GM18867 (cell line): ENCODE measurements at regions not wholly inside any gene's neighbourhood (a gene's known extent, or its start where the extent isn't known, plus 50 kb on each side); places are given as distances from the start of the nearest gene placed in this dataset.
"Not testable (repeated sequence)": the region's sequence is repeated elsewhere in the genome, so short reads cannot be mapped to it uniquely, and the experiment has no call there.

Experiments used
- ATAC-seq: cut with Tn5 transposase; IDR thresholded peaks from one replicate; pipeline ENCODE4 v1.9.1; 2021; ENCODE audit warnings: mild to moderate bottlenecking, moderate library complexity; ENCODE audit not compliant: unreplicated experiment

- ATAC-seq: no peak
Measured at GRCh38 chr6:85041376-85041775, 277.0 kb upstream of the TBX18 start.

GRCh38 chr6:85037221-85037620 is 272.8 kb upstream of the TBX18 start:
- ATAC-seq: no peak

DNA sequence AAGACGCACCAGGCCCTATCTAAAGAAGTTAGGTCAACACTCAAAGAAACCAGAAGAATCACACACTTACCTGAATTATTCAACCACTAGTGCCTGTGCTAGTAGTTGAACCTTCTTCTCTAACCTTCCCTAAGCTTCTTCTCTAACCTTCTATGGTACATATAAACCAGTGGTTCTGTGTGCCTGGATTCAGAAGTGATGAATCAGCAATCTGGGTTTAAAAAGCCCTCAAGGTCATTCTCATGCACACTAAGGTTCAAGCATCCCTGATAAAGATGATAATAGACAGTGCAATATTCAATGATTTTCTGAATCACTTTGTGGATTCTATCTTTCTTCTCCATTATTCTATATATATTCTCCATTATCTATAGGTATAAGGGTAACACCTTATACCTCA is 271.4 kb upstream of the TBX18 start:
- no peak for ATAC-seq

DNA sequence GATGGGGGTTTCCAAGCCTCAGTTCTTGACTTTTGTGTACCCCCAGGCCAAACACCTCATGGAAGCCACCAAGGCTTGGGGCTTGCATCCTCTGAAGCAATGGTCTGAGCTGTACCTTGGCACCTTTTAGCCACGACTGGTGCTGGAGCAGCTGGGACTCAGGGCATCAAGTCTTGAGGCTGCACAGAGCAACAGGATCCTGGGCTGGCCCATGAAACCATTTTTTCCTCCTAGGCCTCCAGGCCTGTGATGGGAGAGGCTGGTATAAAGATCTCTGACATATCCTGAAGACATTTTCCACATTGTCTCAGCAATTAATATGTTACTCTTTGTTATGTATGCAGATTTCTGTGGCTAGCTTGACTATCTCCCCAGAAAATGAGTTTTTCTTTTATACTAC is 269.1 kb upstream of the TBX18 start:
- no peak for ATAC-seq

- ATAC-seq: no peak
Measured at GRCh38 chr6:85026021-85026420, 261.6 kb upstream of the TBX18 start.

- no peak for ATAC-seq
Measured at GRCh38 chr6:85023721-85024120, 259.3 kb upstream of the TBX18 start.

GRCh38 chr6:85017352-85017751 is 253.0 kb upstream of the TBX18 start:
- ATAC-seq: no peak

- ATAC-seq: no peak
Measured at GRCh38 chr6:85016726-85017125, 252.3 kb upstream of the TBX18 start.

DNA sequence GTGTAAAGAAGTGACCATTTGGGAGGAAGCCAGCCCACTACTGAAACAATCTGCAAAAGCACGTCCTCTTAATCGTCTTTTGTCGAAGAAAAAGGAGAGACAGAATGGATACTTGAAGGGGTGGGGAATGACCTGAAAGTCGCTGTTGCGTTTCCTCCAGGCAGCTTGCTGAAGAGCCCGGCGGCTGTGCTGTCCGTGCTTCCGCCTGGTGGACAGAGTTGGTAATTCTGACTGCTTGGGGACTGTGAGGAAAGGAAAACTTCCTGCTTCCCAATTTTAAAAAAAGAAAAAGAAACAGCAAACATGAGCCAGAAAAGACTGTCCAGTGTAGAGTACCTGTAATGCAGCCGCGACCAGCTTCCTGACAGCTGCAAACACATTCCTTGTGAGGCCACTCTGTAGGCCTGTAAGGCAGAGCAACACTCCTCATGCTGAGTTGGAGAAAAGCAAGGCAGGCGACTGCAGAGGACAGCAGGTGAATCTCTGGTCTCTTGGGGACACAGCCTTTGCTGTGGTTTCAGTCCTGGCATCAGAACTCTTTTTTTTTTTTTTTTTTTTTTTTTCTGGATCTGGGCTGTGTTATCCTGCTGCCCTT is 251.1 kb upstream of the TBX18 start:
- peak; percentile 79 for ATAC-seq

DNA sequence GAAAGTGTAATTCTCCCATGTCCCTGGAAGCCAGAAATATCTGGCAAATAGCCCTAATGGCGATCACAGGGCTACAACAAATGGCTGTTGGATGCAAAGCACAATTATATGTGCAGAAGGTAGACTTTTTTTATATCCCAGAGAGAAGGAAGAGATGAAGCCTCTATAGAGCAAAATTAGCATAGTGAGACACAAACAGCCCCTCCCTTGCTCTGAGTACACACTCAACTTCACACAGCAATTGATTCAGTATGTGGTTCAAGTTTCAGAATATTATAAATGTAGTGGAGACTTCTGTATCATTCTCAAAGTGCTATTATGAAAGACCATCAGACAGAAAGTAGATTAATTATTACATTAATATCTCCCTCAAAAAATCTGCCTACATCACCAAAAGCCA is 246.5 kb upstream of the TBX18 start:
- ATAC-seq: no peak

GRCh38 chr6:85008296-85009009 is 244.1 kb upstream of the TBX18 start:
- no peak for ATAC-seq

GRCh38 chr6:85006362-85006761 is 242.0 kb upstream of the TBX18 start:
- ATAC-seq: no peak

DNA sequence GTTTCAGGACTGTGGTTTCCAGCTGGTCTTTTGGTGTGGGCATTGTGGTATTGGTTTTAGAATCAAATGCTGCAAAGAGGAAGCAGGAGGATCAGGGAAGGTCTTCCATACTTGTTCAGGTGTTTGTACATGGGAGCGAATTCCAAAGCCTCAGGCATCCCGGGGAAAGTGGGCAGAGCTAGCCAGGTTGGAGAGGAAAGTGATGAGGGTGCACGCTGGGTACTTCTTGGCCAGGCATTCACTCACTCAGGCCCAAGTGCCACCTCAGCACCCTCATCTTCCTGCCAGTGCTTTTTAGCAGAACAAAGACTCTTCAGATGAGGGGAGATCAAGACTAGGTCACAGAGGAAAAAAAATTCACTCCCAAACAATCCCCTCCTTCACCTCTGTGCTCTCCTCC is 241.1 kb upstream of the TBX18 start:
- ATAC-seq: no peak

DNA sequence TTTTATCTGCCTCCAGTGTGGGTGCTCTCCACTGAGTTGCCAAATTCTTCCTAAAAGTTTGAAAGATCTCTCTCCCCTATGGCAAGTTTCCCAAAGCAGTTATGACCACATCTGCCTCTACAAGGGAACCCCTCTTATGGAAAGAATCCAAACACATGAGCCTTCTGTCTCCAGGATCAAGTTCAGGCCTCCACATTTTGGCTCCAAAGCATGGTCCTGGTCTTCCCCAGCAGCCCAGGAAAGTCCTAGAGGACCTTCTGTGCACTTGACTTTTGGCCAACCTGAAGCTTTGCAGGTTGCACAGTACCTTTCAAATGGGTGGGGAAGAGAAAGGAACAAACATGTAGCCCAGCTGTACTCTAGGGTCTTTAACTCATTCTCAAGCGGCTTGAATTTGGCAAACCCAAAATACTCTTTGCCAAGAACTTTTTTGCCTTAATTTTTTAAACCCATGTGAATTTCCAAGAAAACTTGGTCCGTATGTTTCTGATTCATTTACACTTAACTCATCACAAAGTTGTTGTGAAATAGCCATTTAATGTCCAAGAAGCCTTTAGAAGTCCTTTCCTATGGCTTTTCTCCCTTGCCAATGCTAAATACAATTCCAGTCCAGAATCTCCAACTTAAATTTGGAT is 240.1 kb upstream of the TBX18 start:
- ATAC-seq: no peak

- no peak for ATAC-seq
Measured at GRCh38 chr6:85002847-85003246, 238.4 kb upstream of the TBX18 start.

DNA sequence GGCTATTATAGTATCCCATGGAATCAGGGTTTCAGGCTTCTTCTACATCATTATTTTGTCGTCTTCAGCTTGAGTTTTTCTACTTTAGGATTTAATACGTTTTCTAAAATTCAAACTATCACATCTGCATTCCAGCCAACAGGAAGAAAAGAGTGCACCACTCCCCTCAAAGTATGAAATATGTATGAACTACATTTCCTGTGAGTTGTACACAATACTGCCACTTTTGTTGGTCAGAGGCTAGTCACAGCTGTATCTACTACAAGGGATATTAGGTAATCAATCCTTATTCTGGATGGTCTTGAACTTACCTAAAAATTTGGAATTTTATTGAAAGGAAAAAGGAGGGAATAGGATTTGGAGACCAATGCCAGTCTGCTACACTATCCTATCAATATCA is 235.6 kb upstream of the TBX18 start:
- ATAC-seq: no peak

- no peak for ATAC-seq
Measured at GRCh38 chr6:84998223-84998622, 233.8 kb upstream of the TBX18 start.

DNA sequence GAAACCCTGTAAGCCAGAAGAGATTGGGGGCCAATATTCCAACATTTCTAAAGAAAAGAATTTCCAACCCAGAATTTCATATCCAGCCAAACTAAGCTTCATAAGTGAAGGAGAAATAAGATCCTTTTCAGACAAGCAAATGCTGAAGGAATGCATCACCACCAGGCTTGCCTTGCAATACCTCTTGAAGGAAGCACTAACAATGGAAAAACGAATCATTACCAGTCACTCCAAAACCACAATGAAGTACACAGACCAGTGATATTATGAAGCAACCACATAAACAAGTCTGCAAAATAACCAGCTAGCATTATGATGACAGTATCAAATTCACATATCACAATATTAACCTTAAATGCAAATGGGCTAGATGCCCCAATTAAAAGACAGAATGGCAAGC is 224.4 kb upstream of the TBX18 start:
- ATAC-seq: not testable (repeated sequence)

GRCh38 chr6:84985490-84985889 is 221.1 kb upstream of the TBX18 start:
- not testable (repeated sequence) for ATAC-seq

GRCh38 chr6:84979541-84979940 is 215.1 kb upstream of the TBX18 start:
- no peak for ATAC-seq

DNA sequence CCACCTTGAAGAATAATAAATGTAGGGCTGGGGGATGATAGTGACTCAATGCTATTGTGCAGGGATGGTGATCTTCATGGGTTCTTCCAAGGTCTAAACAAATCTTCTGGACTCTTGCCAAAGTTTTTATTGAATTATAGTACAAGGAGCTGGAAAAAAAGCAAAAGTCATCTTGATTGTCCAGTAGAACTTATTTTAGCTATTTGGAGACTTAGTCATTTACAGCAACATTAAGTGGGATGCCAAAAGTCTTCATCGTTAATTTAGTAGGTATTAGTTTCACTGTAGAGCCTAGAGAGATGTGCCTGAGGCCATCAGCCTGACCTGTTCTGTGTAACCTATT is 212.9 kb upstream of the TBX18 start:
- no peak for ATAC-seq

DNA sequence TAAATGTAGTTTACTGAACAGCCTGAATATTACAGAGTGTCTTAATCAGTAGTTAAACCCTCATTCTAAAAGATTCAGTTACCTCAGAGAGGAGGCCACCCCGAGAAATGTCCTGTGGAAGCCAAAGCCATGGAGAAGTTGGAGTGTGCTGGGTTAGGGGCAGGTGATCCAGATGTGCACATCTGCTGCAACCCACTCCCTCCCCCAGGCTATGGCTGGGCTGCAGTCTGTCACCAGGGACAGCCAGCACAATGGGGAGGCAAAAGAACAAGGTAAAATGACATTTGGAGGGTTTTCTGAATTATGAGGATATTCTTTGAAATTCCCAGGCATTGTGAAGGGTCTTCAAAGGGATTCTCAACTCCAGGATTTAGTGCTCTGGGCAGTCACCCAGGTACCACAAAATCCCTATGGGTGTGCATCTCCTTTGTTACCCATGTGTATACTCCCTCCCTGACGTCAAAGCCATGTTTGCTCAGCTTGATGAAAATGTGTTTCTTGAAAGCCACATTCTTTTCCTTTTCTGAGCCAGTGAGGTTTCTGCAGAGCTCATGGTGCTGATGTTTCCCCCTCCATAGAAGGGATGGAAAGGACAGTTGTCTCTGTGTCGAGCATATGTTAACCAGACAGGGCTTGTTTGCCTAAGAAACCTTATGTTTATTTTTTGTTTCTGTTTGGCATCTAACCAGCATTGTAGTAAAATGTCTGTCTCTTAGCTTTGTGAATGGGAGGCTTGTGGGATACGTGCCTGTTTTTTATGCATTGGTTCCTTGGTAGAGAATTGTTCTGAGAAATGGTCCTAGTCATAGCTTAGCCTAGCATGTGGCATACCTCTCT is 212.3 kb upstream of the TBX18 start:
- ATAC-seq: no peak
